MCF 10A (cell line): ENCODE measurements at regions not wholly inside any gene's neighbourhood (a gene's known extent, or its start where the extent isn't known, plus 50 kb on each side); places are given as distances from the start of the nearest gene placed in this dataset.

Experiments
- BruUV-seq: library from RNA; stranded (reverse); fragments of 400-500 nt; replicated peaks from 2 replicates; lab custom pipeline; 2021; lab: Mats Ljungman, UMichigan
- CTCF ChIA-PET: fragments of 300-600 bp; sonication (Branson Sonifier 250); formaldehyde crosslinking; extraction: SDS; loops from one replicate; lab custom pipeline; 2021; ENCODE audit warnings: antibody characterized with exemption, inconsistent platforms; lab: Yijun Ruan, JAX
- POLR2A ChIA-PET: fragments of 300-600, 350-650 bp; sonication (Branson Sonifier 250); formaldehyde crosslinking; extraction: SDS; loops from one replicate; lab custom pipeline; 2020; ENCODE audit warnings: antibody characterized with exemption, inconsistent platforms; lab: Yijun Ruan, JAX
- DNase-seq: peaks from one replicate; pipeline ENCODE4 v3.0.0-alpha.2; 2018; ENCODE audit not compliant: unreplicated experiment
- H3K27ac Mint-ChIP-seq: one replicate; pipeline ENCODE4 v1.8.0; 2022; ENCODE audit warnings: mild to moderate bottlenecking, low read depth, mixed read lengths; ENCODE audit not compliant: unreplicated experiment
- H3K27me3 Mint-ChIP-seq: one replicate; pipeline ENCODE4 v1.8.0; 2022; ENCODE audit warnings: mixed read lengths; ENCODE audit not compliant: insufficient read depth, unreplicated experiment
- H3K36me3 Mint-ChIP-seq: one replicate; pipeline ENCODE4 v1.8.0; 2022; ENCODE audit warnings: mild to moderate bottlenecking, moderate library complexity, mixed read lengths; ENCODE audit not compliant: insufficient read depth, unreplicated experiment
- H3K4me1 Mint-ChIP-seq: one replicate; pipeline ENCODE4 v1.8.0; 2022; ENCODE audit warnings: mixed read lengths; ENCODE audit not compliant: insufficient read depth, unreplicated experiment
- H3K4me3 Mint-ChIP-seq: one replicate; pipeline ENCODE4 v1.8.0; 2022; ENCODE audit warnings: mild to moderate bottlenecking, moderate library complexity, mixed read lengths; ENCODE audit not compliant: unreplicated experiment
- H3K9me3 Mint-ChIP-seq: one replicate; pipeline ENCODE4 v1.8.0; 2022; ENCODE audit warnings: mixed read lengths; ENCODE audit not compliant: unreplicated experiment
- CTCF ChIP-seq: fragments of 200-600 bp; IDR thresholded peaks from one replicate; pipeline ENCODE4 v1.8.0; 2022; ENCODE audit warnings: antibody characterized with exemption, mild to moderate bottlenecking; ENCODE audit not compliant: unreplicated experiment
- intact Hi-C: fragments of 100-400 bp; cut with micrococcal nuclease; formaldehyde crosslinking; loops from 2 replicates; pipeline ENCODE4 v1.14.1; 2022

GRCh38 chr10:29208845-29209244, 80.0 kb upstream of the LYZL1 start:
- ChIA-PET POLR2A (no interaction called here), CTCF (no interaction called here)
- DNase-seq, result no peak
- no peak for TF ChIP-seq CTCF
- Mint-ChIP-seq H3K9me3 (no peaks in the 10 kb centered on the region), H3K4me3 (no peak overlapping the region), H3K27me3 (peaks cover 26% of the 10 kb centered on the region), H3K27ac (no peak overlapping the region), H3K4me1 (no peaks in the 10 kb centered on the region), H3K36me3 (no peaks in the 10 kb centered on the region)
- BruUV-seq, result no TSS peak
- intact Hi-C loops, result no loop called here

DNA sequence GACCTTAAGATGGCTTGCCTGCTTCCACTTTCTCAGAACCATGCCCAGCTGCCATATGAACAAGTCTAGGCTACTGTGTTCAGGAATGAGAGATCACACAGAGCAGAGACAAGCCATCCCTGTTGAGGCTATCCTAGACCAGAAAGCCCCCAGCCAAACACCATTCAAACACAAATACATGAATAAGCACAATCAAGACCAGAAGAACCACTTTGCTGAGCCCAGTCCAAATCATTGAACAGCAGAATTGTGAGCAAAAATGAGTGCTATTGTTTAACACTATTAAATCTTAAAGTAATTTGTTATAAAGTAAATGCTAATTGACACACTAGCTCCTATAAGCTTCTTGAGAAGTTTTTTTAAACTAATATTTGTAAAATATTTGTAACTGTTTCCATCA, 79.0 kb upstream of the LYZL1 start:
- TF ChIP-seq CTCF, result no peak
- intact Hi-C loops, result no loop called here
- Mint-ChIP-seq H3K4me3 (no peak overlapping the region), H3K27me3 (peaks cover 19% of the 10 kb centered on the region), H3K9me3 (no peaks in the 10 kb centered on the region), H3K27ac (no peak overlapping the region), H3K36me3 (no peaks in the 10 kb centered on the region), H3K4me1 (no peaks in the 10 kb centered on the region)
- no TSS peak for BruUV-seq
- CTCF ChIA-PET, result no interaction called here
- DNase-seq, result no peak
- POLR2A ChIA-PET, result no interaction called here

- no TSS peak for BruUV-seq
- ChIA-PET POLR2A (interaction anchor here (0.7 kb wide), 1 partner anchor 160 kb away, joined by 3 read pairs; no protein-coding TSS in a partner anchor), CTCF (no interaction called here)
- no peaks in the 10 kb centered on the region for H3K36me3 Mint-ChIP-seq
- DNase-seq, result no peak
- no peak for TF ChIP-seq CTCF
- no peaks in the 10 kb centered on the region for H3K9me3 Mint-ChIP-seq
- no peaks in the 10 kb centered on the region for H3K4me1 Mint-ChIP-seq
- intact Hi-C loops, result no loop called here
- no peak overlapping the region for H3K4me3 Mint-ChIP-seq
- H3K27me3 Mint-ChIP-seq, result peaks cover 18% of the 10 kb centered on the region
- no peak overlapping the region for H3K27ac Mint-ChIP-seq
Observed at GRCh38 chr10:29210266-29210868, 78.5 kb upstream of the LYZL1 start.

DNA sequence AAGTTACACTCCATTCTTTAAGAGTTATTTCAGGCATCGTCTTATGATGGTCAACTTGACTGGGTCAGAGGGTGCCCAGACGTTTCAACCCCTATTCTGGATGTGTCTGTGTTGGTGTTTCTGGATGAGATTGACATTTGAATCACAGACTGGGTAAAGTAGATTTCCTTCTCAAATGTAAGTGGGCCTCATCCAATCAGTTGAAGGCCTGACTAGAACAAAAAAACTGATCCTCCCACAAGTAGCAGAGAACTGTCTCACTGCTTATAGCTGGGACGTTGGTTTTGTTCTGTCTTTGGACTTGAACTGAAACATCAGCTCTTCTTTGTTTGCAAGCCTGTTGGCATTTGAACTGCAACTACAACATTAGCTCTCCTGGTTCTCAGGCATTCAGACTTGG, 76.3 kb upstream of the LYZL1 start:
- no TSS peak for BruUV-seq
- no peaks in the 10 kb centered on the region for H3K36me3 Mint-ChIP-seq
- no peak overlapping the region for H3K4me3 Mint-ChIP-seq
- TF ChIP-seq CTCF, result no peak
- H3K27me3 Mint-ChIP-seq, result peaks cover 3% of the 10 kb centered on the region
- H3K4me1 Mint-ChIP-seq, result no peaks in the 10 kb centered on the region
- no peak for DNase-seq
- CTCF ChIA-PET, result no interaction called here
- H3K9me3 Mint-ChIP-seq, result no peaks in the 10 kb centered on the region
- POLR2A ChIA-PET, result no interaction called here
- intact Hi-C loops, result no loop called here
- no peak overlapping the region for H3K27ac Mint-ChIP-seq
